ENCODE measurements at regions not wholly inside any gene's neighbourhood (a gene's known extent, or its start where the extent isn't known, plus 50 kb on each side); places are given as distances from the start of the nearest gene placed in this dataset.
"Not testable (repeated sequence)": the region's sequence is repeated elsewhere in the genome, so short reads cannot be mapped to it uniquely, and the experiment has no call there.

- H3K27ac ChIP-seq: no peak overlapping the region
- no peaks in the 10 kb centered on the region for H3K36me3 ChIP-seq
- H3K4me1 ChIP-seq: peaks cover 0 to 15% of the 10 kb centered on the region in 2 donors
- no peaks in the 10 kb centered on the region for H3K9me3 ChIP-seq
- no peaks in the 10 kb centered on the region for H3K27me3 ChIP-seq
- WGBS, 2 donors: 59 to 65% methylated on average over 10 of the region's 10 CpGs
- peak in 1 of 2 donors; percentile 5 for DNase-seq
- no peak overlapping the region for H3K4me3 ChIP-seq (replicated peaks in 1 of 3)
- intact Hi-C loops (cut with DNase I): no loop called here
- no peak for TF ChIP-seq CTCF (IDR thresholded peaks at IDR 0.05)
- TF ChIP-seq POLR2A (IDR thresholded peaks at IDR 0.05): no peak
Observed at GRCh38 chr9:78439866-78440830, 143.2 kb downstream of the PSAT1 start.

- peaks cover 0 to 15% of the 10 kb centered on the region in 2 donors for H3K4me1 ChIP-seq
- WGBS, 2 donors: 90 to 96% methylated on average over 2 of the region's 2 CpGs
- no peaks in the 10 kb centered on the region for H3K27me3 ChIP-seq
- H3K27ac ChIP-seq: no peak overlapping the region
- intact Hi-C loops (cut with DNase I): no loop called here
- H3K9me3 ChIP-seq: no peaks in the 10 kb centered on the region
- no peak for DNase-seq
- TF ChIP-seq CTCF (IDR thresholded peaks at IDR 0.05) (no peak), POLR2A (IDR thresholded peaks at IDR 0.05) (no peak)
- no peak overlapping the region for H3K4me3 ChIP-seq (replicated peaks in 1 of 3)
- no peaks in the 10 kb centered on the region for H3K36me3 ChIP-seq
Observed at GRCh38 chr9:78441396-78441795, 144.5 kb downstream of the PSAT1 start.

GRCh38 chr9:78441822-78442431 is 145.0 kb downstream of the PSAT1 start:
- 91 to 97% methylated on average over 14 to 23 of the region's 46 CpGs for WGBS, 2 donors
- intact Hi-C loops (cut with DNase I): no loop called here
- no peaks in the 10 kb centered on the region for H3K9me3 ChIP-seq

GRCh38 chr9:78442577-78442976 is 145.7 kb downstream of the PSAT1 start:
- DNase-seq; H3K27ac ChIP-seq; H3K36me3 ChIP-seq; intact Hi-C loops (cut with DNase I); H3K27me3 ChIP-seq; H3K9me3 ChIP-seq; H3K4me3 ChIP-seq (replicated peaks in 1 of 3): not testable (repeated sequence)
- peaks cover 0 to 15% of the 10 kb centered on the region in 2 donors for H3K4me1 ChIP-seq
- 84 to 91% methylated on average over 7 of the region's 7 CpGs for WGBS, 2 donors

More at GRCh38 chr9:78441822-78442431, 145.0 kb downstream of the PSAT1 start:
- H3K4me3 ChIP-seq (replicated peaks in 1 of 3): no peak overlapping the region
- no peak overlapping the region for H3K27ac ChIP-seq
- DNase-seq: no peak
- no peaks in the 10 kb centered on the region for H3K27me3 ChIP-seq
- no peak for TF ChIP-seq CTCF (IDR thresholded peaks at IDR 0.05)
- no peak for TF ChIP-seq POLR2A (IDR thresholded peaks at IDR 0.05)
- peaks cover 0 to 15% of the 10 kb centered on the region in 2 donors for H3K4me1 ChIP-seq
- H3K36me3 ChIP-seq: no peaks in the 10 kb centered on the region

- no peak for TF ChIP-seq POLR2A (IDR thresholded peaks at IDR 0.05)
- no peak for TF ChIP-seq CTCF (IDR thresholded peaks at IDR 0.05)
- no peaks in the 10 kb centered on the region for H3K27me3 ChIP-seq
- intact Hi-C loops (cut with DNase I): no loop called here
- no peak overlapping the region for H3K27ac ChIP-seq
- H3K9me3 ChIP-seq: no peaks in the 10 kb centered on the region
- WGBS, 2 donors: 68 to 75% methylated on average over 7 of the region's 7 CpGs
- no peak for DNase-seq
- peaks cover 0 to 15% of the 10 kb centered on the region in 2 donors for H3K4me1 ChIP-seq
- H3K4me3 ChIP-seq (replicated peaks in 1 of 3): no peak overlapping the region
- H3K36me3 ChIP-seq: no peaks in the 10 kb centered on the region
Observed at GRCh38 chr9:78443946-78444345, 147.0 kb downstream of the PSAT1 start.

Data from thyroid gland (tissue), 4 donors.